Neural cell (in vitro differentiated cells): ENCODE measurements at regions not wholly inside any gene's neighbourhood (a gene's known extent, or its start where the extent isn't known, plus 50 kb on each side); places are given as distances from the start of the nearest gene placed in this dataset.
"Not testable (repeated sequence)": the region's sequence is repeated elsewhere in the genome, so short reads cannot be mapped to it uniquely, and the experiment has no call there.

Experiments
- CTCF ChIP-seq: fragments of 450-650 bp; IDR thresholded peaks from 2 replicates; pipeline ENCODE4 v1.5.1; 2014; ENCODE audit warnings: antibody characterized with exemption, mild to moderate bottlenecking, moderate library complexity; ENCODE audit not compliant: poor library complexity, severe bottlenecking
- EZH2 ChIP-seq: fragments of 200-600, 300-800 bp; shearing (Covaris generic), sonication (generic); IDR thresholded peaks from 2 replicates; pipeline ENCODE4 v1.6.1; 2014; ENCODE audit warnings: antibody characterized with exemption, low read length, borderline replicate concordance, mild to moderate bottlenecking; ENCODE audit not compliant: insufficient read depth, poor library complexity, severe bottlenecking
- POLR2AphosphoS5 ChIP-seq: IDR thresholded peaks from 2 replicates; pipeline ENCODE4 v1.6.1; 2012
- RAD21 ChIP-seq: fragments of 450-650 bp; conservative IDR thresholded peaks from 2 replicates; pipeline ENCODE4 v1.6.1; 2014; ENCODE audit warnings: antibody characterized with exemption, mild to moderate bottlenecking, moderate library complexity
- SMC3 ChIP-seq: fragments of 450-650 bp; conservative IDR thresholded peaks from 2 replicates; pipeline ENCODE4 v1.6.1; 2014; ENCODE audit warnings: antibody characterized with exemption, mild to moderate bottlenecking, moderate library complexity; ENCODE audit not compliant: poor library complexity
- TAF1 ChIP-seq: IDR thresholded peaks from 2 replicates; pipeline ENCODE4 v1.6.1; 2012; ENCODE audit warnings: low read depth

- TF ChIP-seq EZH2, CTCF, SMC3, POLR2AphosphoS5, RAD21, TAF1: not testable (repeated sequence)
Observed at GRCh38 chr6:81948196-81948595, 195.7 kb upstream of the TENT5A start.
